HepG2 (cell line): ENCODE measurements at regions not wholly inside any gene's neighbourhood (a gene's known extent, or its start where the extent isn't known, plus 50 kb on each side); places are given as distances from the start of the nearest gene placed in this dataset.

Experiments used
- ATAC-seq: fragments of 200-7000 bp; cut with Tn5 transposase; 3 replicates; pipeline ENCODE4 v1.9.1; 2020; ENCODE audit warnings: mild to moderate bottlenecking, moderate library complexity
- BruUV-seq: library from RNA; stranded (reverse); fragments of 400-500 nt; replicated peaks from 2 replicates; lab custom pipeline; 2021; lab: Mats Ljungman, UMichigan
- CTCF ChIA-PET: fragments of 300-600 bp; formaldehyde crosslinking; extraction: SDS; loops from one replicate; lab custom pipeline; 2021; ENCODE audit warnings: low total read pairs, inconsistent platforms, low intra/inter-chr PET ratio; lab: Yijun Ruan, JAX
- POLR2A ChIA-PET: fragments of 350-600 bp; sonication (Branson Sonifier 250); formaldehyde crosslinking; loops from one replicate; lab custom pipeline; 2020; ENCODE audit warnings: antibody characterized with exemption, inconsistent platforms; lab: Yijun Ruan, JAX
- DNase-seq: peaks from one replicate; pipeline ENCODE4 v3.0.0-alpha.2; 2015; ENCODE audit warnings: low spot score
- FAIRE-seq: peaks from 3 replicates; lab custom pipeline; 2011; peaks lifted over from hg19 to GRCh38; lab: Jason Lieb, UNC
- H2AFZ ChIP-seq: one replicate; pipeline ENCODE4 v1.6.1; 2011; ENCODE audit warnings: low read length, inconsistent platforms
- H3K27ac ChIP-seq: fragments of 300-600 bp; 3 replicates; pipeline ENCODE4 v1.8.0; 2011; ENCODE audit warnings: mixed run types, mild to moderate bottlenecking, mixed read lengths, low read length, inconsistent platforms; ENCODE audit not compliant: insufficient read depth; ENCODE audit errors: extremely low read length
- H3K27me3 ChIP-seq, 2 experiments: fragments of 200-600 bp in 1 of 2; 2 replicates in 1 of 2; 3 replicates in 1 of 2; pipeline versions ENCODE4 v1.6.0 to v1.8.0; 2011; ENCODE audit warnings: low read length in 2 of 2, mild to moderate bottlenecking in 2 of 2, moderate library complexity in 2 of 2, inconsistent platforms in 1 of 2; ENCODE audit not compliant: insufficient read depth in 2 of 2, control insufficient read depth in 1 of 2
- H3K36me3 ChIP-seq, 2 experiments: fragments of 200-600 bp in 1 of 2; replicated peaks in 1 of 2; 2 replicates in 1 of 2; 3 replicates in 1 of 2; pipeline versions ENCODE4 v1.5.1 to v1.8.0; 2011; ENCODE audit warnings: low read length in 2 of 2, inconsistent platforms in 1 of 2; ENCODE audit not compliant: insufficient read depth in 2 of 2, control insufficient read depth in 1 of 2
- H3K4me1 ChIP-seq: 2 replicates; pipeline ENCODE4 v1.5.1; 2012; ENCODE audit warnings: low read length, inconsistent platforms; ENCODE audit not compliant: insufficient read depth
- H3K4me2 ChIP-seq: 2 replicates; pipeline ENCODE4 v1.6.0; 2011; ENCODE audit warnings: low read depth, low read length, inconsistent platforms
- H3K4me3 ChIP-seq, 3 experiments: fragments of 200-600 bp in 1 of 3; sonication (generic), shearing (Covaris generic) in 1 of 3; replicated peaks in 1 of 3; 2 replicates each; pipeline ENCODE4 v1.5.1; 2011 to 2016; ENCODE audit warnings: low read length in 3 of 3, inconsistent platforms in 2 of 3, low read depth in 2 of 3, mild to moderate bottlenecking in 2 of 3, control low read depth in 1 of 3, mixed read lengths in 1 of 3; ENCODE audit not compliant: insufficient read depth in 1 of 3
- H3K79me2 ChIP-seq: one replicate; pipeline ENCODE4 v1.6.1; 2011; ENCODE audit warnings: low read length, inconsistent platforms; ENCODE audit not compliant: insufficient read depth
- H3K9ac ChIP-seq: 2 replicates; pipeline ENCODE4 v1.6.0; 2011; ENCODE audit warnings: mild to moderate bottlenecking, low read depth, low read length, inconsistent platforms; ENCODE audit not compliant: insufficient read depth
- H3K9me3 ChIP-seq: 2 replicates; pipeline ENCODE4 v1.5.1; 2012; ENCODE audit warnings: mild to moderate bottlenecking, low read length
- H4K20me1 ChIP-seq: 2 replicates; pipeline ENCODE4 v1.6.0; 2011; ENCODE audit warnings: inconsistent platforms, mild to moderate bottlenecking, low read length, moderate library complexity; ENCODE audit not compliant: insufficient read depth
- DDIT3 ChIP-seq: sonication (generic); formaldehyde crosslinking; IDR thresholded peaks from 2 replicates; pipeline ENCODE4 v1.4.0; 2020; ENCODE audit warnings: mild to moderate bottlenecking, missing genetic modification reagents
- ESRRA ChIP-seq: sonication (generic); formaldehyde crosslinking; IDR thresholded peaks from 2 replicates; pipeline ENCODE4 v1.5.1; 2020; ENCODE audit warnings: mild to moderate bottlenecking, low read depth, missing genetic modification reagents
- KLF11 ChIP-seq: IDR thresholded peaks from 2 replicates; pipeline ENCODE4 v1.6.1; 2016; ENCODE audit warnings: missing compliant biosample characterization
- SPEN ChIP-seq: sonication (generic); formaldehyde crosslinking; IDR thresholded peaks from 2 replicates; pipeline ENCODE4 v1.5.1; 2020; ENCODE audit warnings: low read depth, mild to moderate bottlenecking, missing genetic modification reagents
- ZFAT ChIP-seq: sonication (generic); formaldehyde crosslinking; conservative IDR thresholded peaks from 2 replicates; pipeline ENCODE4 v1.8.1; 2023; ENCODE audit warnings: missing genetic modification reagents, inconsistent platforms
- ZNF558 ChIP-seq: sonication (generic); formaldehyde crosslinking; IDR thresholded peaks from 2 replicates; pipeline ENCODE4 v1.9.0; 2022; ENCODE audit warnings: mild to moderate bottlenecking, missing genetic modification reagents, borderline replicate concordance
- ZNF687 ChIP-seq: sonication (generic); formaldehyde crosslinking; IDR thresholded peaks from 2 replicates; pipeline ENCODE4 v1.5.1; 2020; ENCODE audit warnings: mild to moderate bottlenecking, missing genetic modification reagents, moderate library complexity
- WGBS: methylation state at CpG from one replicate; pipeline ENCODE4 v1.1.6; 2017; ENCODE audit warnings: low lambda C conversion rate; 5-methylcytosine and 5-hydroxymethylcytosine counted together
- in situ Hi-C: cut with HindIII; loops from 2 replicates; pipeline ENCODE4 v1.10.0; 2017; ENCODE audit warnings: low pct_unique_long_range_greater_than_20kb; ENCODE audit not compliant: extremely low pct_ligation_motif_present
- intact Hi-C: fragments of 100-400 bp; cut with micrococcal nuclease; formaldehyde crosslinking; loops from one replicate; pipeline ENCODE4 v1.10.0; 2022; ENCODE audit not compliant: unreplicated experiment
- TF ChIP-seq, protein P1 (sequence below): sonication (generic); formaldehyde crosslinking; IDR thresholded peaks from 2 replicates; pipeline ENCODE4 v1.8.0; 2023; ENCODE audit warnings: mild to moderate bottlenecking, missing genetic modification reagents
- TF ChIP-seq, protein P2 (sequence below): sonication (generic); formaldehyde crosslinking; IDR thresholded peaks from 2 replicates; pipeline ENCODE4 v1.8.1; 2023; ENCODE audit warnings: mild to moderate bottlenecking, missing genetic modification reagents
- TF ChIP-seq, protein P3 (sequence below): IDR thresholded peaks from 2 replicates; pipeline ENCODE4 v1.4.0; 2020; ENCODE audit warnings: mild to moderate bottlenecking, missing genetic modification reagents

GRCh38 chr3:73326396-73326795 is 264.9 kb downstream of the EBLN2 start:
- Histone ChIP-seq H3K4me2 (no peak overlapping the region), H3K4me1 (no peaks in the 10 kb centered on the region), H2AFZ (no peak overlapping the region), H4K20me1 (no peaks in the 10 kb centered on the region), H3K9me3 (no peaks in the 10 kb centered on the region), H3K27ac (no peak overlapping the region), H3K4me3 (no peak overlapping the region), H3K79me2 (no peaks in the 10 kb centered on the region), H3K27me3 (no peaks in the 10 kb centered on the region; a peak in 1 of 5 replicates), H3K36me3 (no peaks in the 10 kb centered on the region), H3K9ac (no peak overlapping the region)
- ATAC-seq (no peak), FAIRE-seq (no peak), DNase-seq (no peak)
- POLR2A ChIA-PET, result no interaction called here
- BruUV-seq, result no TSS peak
- in situ Hi-C loops (no loop called here), intact Hi-C loops (no loop called here)
- 15% methylated on average over 3 of the region's 3 CpGs for WGBS
- TF ChIP-seq SPEN (CRISPR knock-in tag), result no peak
- no peak for TF ChIP-seq ZNF558 (CRISPR knock-in tag)
- TF ChIP-seq ZNF687 (CRISPR knock-in tag), result no peak
- TF ChIP-seq, protein P1, sequence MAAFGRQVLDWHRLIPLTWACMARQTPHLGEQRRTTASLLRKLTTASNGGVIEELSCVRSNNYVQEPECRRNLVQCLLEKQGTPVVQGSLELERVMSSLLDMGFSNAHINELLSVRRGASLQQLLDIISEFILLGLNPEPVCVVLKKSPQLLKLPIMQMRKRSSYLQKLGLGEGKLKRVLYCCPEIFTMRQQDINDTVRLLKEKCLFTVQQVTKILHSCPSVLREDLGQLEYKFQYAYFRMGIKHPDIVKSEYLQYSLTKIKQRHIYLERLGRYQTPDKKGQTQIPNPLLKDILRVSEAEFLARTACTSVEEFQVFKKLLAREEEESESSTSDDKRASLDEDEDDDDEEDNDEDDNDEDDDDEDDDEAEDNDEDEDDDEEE (CRISPR knock-in tag), result no peak
- TF ChIP-seq, protein P2, sequence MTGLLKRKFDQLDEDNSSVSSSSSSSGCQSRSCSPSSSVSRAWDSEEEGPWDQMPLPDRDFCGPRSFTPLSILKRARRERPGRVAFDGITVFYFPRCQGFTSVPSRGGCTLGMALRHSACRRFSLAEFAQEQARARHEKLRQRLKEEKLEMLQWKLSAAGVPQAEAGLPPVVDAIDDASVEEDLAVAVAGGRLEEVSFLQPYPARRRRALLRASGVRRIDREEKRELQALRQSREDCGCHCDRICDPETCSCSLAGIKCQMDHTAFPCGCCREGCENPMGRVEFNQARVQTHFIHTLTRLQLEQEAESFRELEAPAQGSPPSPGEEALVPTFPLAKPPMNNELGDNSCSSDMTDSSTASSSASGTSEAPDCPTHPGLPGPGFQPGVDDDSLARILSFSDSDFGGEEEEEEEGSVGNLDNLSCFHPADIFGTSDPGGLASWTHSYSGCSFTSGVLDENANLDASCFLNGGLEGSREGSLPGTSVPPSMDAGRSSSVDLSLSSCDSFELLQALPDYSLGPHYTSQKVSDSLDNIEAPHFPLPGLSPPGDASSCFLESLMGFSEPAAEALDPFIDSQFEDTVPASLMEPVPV (CRISPR knock-in tag), result no peak
- TF ChIP-seq ESRRA (CRISPR knock-in tag), result no peak
- no peak for TF ChIP-seq ZFAT
- no peak for TF ChIP-seq KLF11 (CRISPR knock-in tag)
- TF ChIP-seq, protein P3, sequence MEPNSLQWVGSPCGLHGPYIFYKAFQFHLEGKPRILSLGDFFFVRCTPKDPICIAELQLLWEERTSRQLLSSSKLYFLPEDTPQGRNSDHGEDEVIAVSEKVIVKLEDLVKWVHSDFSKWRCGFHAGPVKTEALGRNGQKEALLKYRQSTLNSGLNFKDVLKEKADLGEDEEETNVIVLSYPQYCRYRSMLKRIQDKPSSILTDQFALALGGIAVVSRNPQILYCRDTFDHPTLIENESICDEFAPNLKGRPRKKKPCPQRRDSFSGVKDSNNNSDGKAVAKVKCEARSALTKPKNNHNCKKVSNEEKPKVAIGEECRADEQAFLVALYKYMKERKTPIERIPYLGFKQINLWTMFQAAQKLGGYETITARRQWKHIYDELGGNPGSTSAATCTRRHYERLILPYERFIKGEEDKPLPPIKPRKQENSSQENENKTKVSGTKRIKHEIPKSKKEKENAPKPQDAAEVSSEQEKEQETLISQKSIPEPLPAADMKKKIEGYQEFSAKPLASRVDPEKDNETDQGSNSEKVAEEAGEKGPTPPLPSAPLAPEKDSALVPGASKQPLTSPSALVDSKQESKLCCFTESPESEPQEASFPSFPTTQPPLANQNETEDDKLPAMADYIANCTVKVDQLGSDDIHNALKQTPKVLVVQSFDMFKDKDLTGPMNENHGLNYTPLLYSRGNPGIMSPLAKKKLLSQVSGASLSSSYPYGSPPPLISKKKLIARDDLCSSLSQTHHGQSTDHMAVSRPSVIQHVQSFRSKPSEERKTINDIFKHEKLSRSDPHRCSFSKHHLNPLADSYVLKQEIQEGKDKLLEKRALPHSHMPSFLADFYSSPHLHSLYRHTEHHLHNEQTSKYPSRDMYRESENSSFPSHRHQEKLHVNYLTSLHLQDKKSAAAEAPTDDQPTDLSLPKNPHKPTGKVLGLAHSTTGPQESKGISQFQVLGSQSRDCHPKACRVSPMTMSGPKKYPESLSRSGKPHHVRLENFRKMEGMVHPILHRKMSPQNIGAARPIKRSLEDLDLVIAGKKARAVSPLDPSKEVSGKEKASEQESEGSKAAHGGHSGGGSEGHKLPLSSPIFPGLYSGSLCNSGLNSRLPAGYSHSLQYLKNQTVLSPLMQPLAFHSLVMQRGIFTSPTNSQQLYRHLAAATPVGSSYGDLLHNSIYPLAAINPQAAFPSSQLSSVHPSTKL (CRISPR knock-in tag), result no peak
- TF ChIP-seq DDIT3 (CRISPR knock-in tag), result no peak
- CTCF ChIA-PET, result no interaction called here
